ENCODE measurements at regions not wholly inside any gene's neighbourhood (a gene's known extent, or its start where the extent isn't known, plus 50 kb on each side); places are given as distances from the start of the nearest gene placed in this dataset.

- no peak for TF ChIP-seq EHMT2 (IDR thresholded peaks at IDR 0.05; ENCODE audit: borderline replicate concordance, low read depth, low read length)
- no peak for TF ChIP-seq GATAD2A (CRISPR knock-in tag; IDR thresholded peaks at IDR 0.05)
- TF ChIP-seq EZH2 (conservative IDR thresholded peaks at IDR 0.05; ENCODE audit: low read depth, low read length), result no peak
- no peak for TF ChIP-seq SRSF1 (optimal IDR thresholded peaks at IDR 0.05; ENCODE audit: low read depth, low read length)
- TF ChIP-seq ZFP36 (IDR thresholded peaks at IDR 0.05; ENCODE audit: borderline replicate concordance, low read depth, low read length, partially characterized antibody), result no peak
- TF ChIP-seq SETDB1 (CRISPR knock-in tag; IDR thresholded peaks at IDR 0.05; ENCODE audit: borderline replicate concordance), result no peak
- TF ChIP-seq ETS1 (CRISPR knock-in tag; IDR thresholded peaks at IDR 0.05), result no peak
- TF ChIP-seq AGO1 (IDR thresholded peaks at IDR 0.05; ENCODE audit: low read depth, low read length, poor library complexity, severe bottlenecking), result no peak
- no peak for TF ChIP-seq CTCF (CRISPR knock-in tag; IDR thresholded peaks at IDR 0.05)
- no peak for TF ChIP-seq PATZ1 (CRISPR knock-in tag; IDR thresholded peaks at IDR 0.05)
- no peak for TF ChIP-seq GTF3A (CRISPR knock-in tag; conservative IDR thresholded peaks at IDR 0.05)
- TF ChIP-seq ZNF292 (CRISPR knock-in tag; IDR thresholded peaks at IDR 0.05; ENCODE audit: borderline replicate concordance, low read depth), result no peak
Measured at GRCh38 chr10:22833781-22834180, 94.1 kb upstream of the ARMC3 start.
